ENCODE measurements at regions not wholly inside any gene's neighbourhood (a gene's known extent, or its start where the extent isn't known, plus 50 kb on each side); places are given as distances from the start of the nearest gene placed in this dataset.

DNA sequence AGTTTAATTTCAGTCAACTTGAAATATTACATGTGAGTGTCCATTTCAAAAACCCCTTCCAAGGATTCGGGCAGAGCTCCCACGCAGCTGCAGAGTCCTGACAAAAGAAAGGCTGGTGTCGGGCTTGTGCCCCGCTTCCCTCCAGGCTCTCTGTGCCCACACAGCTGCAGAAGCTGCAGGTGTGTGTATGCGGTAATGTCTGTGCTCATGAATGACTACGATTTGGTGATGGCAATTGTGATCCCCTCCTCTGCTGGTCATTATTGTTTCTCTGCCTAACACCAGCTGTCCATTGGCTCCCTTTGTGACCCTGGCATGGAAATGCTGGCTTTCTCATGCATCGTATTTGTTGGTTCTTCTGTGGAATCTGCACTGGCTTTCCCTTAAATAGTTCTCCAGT lies 224.8 kb downstream of the NUP35 start:
- intact Hi-C loops (cut with micrococcal nuclease): no loop called here
- no peak overlapping the region for H3K27ac ChIP-seq (ENCODE audit: low read depth, low read length)
- H3K9me2 ChIP-seq (ENCODE audit: insufficient read depth): no peaks in the 10 kb centered on the region
- H3K79me2 ChIP-seq (ENCODE audit: insufficient read depth, low read length): no peaks in the 10 kb centered on the region
- H3K9me3 ChIP-seq (ENCODE audit: control insufficient read depth in 1 of 2, insufficient read depth in 1 of 2, low read depth in 1 of 2, low read length in 2 of 2): no peaks in the 10 kb centered on the region
- no peaks in the 10 kb centered on the region for H3K4me1 ChIP-seq (ENCODE audit: control insufficient read depth in 1 of 2, insufficient read depth in 2 of 2, low read length in 2 of 2)
- BruUV-seq (replicated peaks): no TSS peak
- no peak overlapping the region for H2AFZ ChIP-seq (ENCODE audit: low read depth, low read length, poor library complexity, severe bottlenecking)
- no peak overlapping the region for H3K9ac ChIP-seq (ENCODE audit: low read length)
- H3K27me3 ChIP-seq (ENCODE audit: insufficient read depth, low read length): no peaks in the 10 kb centered on the region
- no peak overlapping the region for H3K4me3 ChIP-seq (replicated peaks in 1 of 2; ENCODE audit: low read depth in 1 of 2, low read length in 2 of 2)
- no peaks in the 10 kb centered on the region for H3K36me3 ChIP-seq (ENCODE audit: control insufficient read depth in 1 of 2, insufficient read depth in 2 of 2, low read length in 2 of 2)
- H3K4me2 ChIP-seq (ENCODE audit: low read length): no peak overlapping the region
- POLR2A ChIA-PET: no interaction called here
- DNase-seq (ENCODE audit: low read depth, low spot score) (no peak), ATAC-seq (no peak)
- H4K20me1 ChIP-seq (ENCODE audit: insufficient read depth): no peaks in the 10 kb centered on the region
- RAD21 ChIA-PET (ENCODE audit: low non-redundant PET in 1 of 2, low total read pairs in 2 of 2, uncharacterized antibody in 2 of 2, unreplicated experiment in 2 of 2): no interaction called here
- no peak for TF ChIP-seq ZNF274 (IDR thresholded peaks at IDR 0.05; ENCODE audit: low read depth, low read length)
- TF ChIP-seq, protein P1, sequence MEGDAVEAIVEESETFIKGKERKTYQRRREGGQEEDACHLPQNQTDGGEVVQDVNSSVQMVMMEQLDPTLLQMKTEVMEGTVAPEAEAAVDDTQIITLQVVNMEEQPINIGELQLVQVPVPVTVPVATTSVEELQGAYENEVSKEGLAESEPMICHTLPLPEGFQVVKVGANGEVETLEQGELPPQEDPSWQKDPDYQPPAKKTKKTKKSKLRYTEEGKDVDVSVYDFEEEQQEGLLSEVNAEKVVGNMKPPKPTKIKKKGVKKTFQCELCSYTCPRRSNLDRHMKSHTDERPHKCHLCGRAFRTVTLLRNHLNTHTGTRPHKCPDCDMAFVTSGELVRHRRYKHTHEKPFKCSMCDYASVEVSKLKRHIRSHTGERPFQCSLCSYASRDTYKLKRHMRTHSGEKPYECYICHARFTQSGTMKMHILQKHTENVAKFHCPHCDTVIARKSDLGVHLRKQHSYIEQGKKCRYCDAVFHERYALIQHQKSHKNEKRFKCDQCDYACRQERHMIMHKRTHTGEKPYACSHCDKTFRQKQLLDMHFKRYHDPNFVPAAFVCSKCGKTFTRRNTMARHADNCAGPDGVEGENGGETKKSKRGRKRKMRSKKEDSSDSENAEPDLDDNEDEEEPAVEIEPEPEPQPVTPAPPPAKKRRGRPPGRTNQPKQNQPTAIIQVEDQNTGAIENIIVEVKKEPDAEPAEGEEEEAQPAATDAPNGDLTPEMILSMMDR (IDR thresholded peaks at IDR 0.05 in 2 of 3, conservative IDR thresholded peaks at IDR 0.05 in 1 of 3; ENCODE audit: borderline replicate concordance in 1 of 3, insufficient read depth in 1 of 3, low read depth in 2 of 3, low read length in 2 of 3): no peak
- TF ChIP-seq POLR2AphosphoS5 (IDR thresholded peaks at IDR 0.05; ENCODE audit: low read depth, low read length): no peak
- no peak for TF ChIP-seq JUND (IDR thresholded peaks at IDR 0.05)
- TF ChIP-seq POLR2A (IDR thresholded peaks at IDR 0.05; ENCODE audit: borderline replicate concordance, extremely low read depth, insufficient read depth, insufficient read length): no peak
- TF ChIP-seq CBX3 (IDR thresholded peaks at IDR 0.05; ENCODE audit: low read depth): no peak
- TF ChIP-seq, protein P2, sequence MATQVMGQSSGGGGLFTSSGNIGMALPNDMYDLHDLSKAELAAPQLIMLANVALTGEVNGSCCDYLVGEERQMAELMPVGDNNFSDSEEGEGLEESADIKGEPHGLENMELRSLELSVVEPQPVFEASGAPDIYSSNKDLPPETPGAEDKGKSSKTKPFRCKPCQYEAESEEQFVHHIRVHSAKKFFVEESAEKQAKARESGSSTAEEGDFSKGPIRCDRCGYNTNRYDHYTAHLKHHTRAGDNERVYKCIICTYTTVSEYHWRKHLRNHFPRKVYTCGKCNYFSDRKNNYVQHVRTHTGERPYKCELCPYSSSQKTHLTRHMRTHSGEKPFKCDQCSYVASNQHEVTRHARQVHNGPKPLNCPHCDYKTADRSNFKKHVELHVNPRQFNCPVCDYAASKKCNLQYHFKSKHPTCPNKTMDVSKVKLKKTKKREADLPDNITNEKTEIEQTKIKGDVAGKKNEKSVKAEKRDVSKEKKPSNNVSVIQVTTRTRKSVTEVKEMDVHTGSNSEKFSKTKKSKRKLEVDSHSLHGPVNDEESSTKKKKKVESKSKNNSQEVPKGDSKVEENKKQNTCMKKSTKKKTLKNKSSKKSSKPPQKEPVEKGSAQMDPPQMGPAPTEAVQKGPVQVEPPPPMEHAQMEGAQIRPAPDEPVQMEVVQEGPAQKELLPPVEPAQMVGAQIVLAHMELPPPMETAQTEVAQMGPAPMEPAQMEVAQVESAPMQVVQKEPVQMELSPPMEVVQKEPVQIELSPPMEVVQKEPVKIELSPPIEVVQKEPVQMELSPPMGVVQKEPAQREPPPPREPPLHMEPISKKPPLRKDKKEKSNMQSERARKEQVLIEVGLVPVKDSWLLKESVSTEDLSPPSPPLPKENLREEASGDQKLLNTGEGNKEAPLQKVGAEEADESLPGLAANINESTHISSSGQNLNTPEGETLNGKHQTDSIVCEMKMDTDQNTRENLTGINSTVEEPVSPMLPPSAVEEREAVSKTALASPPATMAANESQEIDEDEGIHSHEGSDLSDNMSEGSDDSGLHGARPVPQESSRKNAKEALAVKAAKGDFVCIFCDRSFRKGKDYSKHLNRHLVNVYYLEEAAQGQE (IDR thresholded peaks at IDR 0.05; ENCODE audit: low read depth): no peak
- TF ChIP-seq, protein P3, sequence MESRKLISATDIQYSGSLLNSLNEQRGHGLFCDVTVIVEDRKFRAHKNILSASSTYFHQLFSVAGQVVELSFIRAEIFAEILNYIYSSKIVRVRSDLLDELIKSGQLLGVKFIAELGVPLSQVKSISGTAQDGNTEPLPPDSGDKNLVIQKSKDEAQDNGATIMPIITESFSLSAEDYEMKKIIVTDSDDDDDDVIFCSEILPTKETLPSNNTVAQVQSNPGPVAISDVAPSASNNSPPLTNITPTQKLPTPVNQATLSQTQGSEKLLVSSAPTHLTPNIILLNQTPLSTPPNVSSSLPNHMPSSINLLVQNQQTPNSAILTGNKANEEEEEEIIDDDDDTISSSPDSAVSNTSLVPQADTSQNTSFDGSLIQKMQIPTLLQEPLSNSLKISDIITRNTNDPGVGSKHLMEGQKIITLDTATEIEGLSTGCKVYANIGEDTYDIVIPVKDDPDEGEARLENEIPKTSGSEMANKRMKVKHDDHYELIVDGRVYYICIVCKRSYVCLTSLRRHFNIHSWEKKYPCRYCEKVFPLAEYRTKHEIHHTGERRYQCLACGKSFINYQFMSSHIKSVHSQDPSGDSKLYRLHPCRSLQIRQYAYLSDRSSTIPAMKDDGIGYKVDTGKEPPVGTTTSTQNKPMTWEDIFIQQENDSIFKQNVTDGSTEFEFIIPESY (IDR thresholded peaks at IDR 0.05; ENCODE audit: extremely low read depth, insufficient replicate concordance, low read length): no peak
- no peak for TF ChIP-seq ELF1 (IDR thresholded peaks at IDR 0.05; ENCODE audit: borderline replicate concordance, low read depth)
- no peak for TF ChIP-seq TCF7L2 (IDR thresholded peaks at IDR 0.05; ENCODE audit: borderline replicate concordance, extremely low read depth, insufficient read depth, insufficient read length)
- TF ChIP-seq CEBPB (IDR thresholded peaks at IDR 0.05; ENCODE audit: low read depth): no peak
- TF ChIP-seq, protein P4, sequence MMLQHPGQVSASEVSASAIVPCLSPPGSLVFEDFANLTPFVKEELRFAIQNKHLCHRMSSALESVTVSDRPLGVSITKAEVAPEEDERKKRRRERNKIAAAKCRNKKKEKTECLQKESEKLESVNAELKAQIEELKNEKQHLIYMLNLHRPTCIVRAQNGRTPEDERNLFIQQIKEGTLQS (IDR thresholded peaks at IDR 0.05): no peak
- TF ChIP-seq, protein P5, sequence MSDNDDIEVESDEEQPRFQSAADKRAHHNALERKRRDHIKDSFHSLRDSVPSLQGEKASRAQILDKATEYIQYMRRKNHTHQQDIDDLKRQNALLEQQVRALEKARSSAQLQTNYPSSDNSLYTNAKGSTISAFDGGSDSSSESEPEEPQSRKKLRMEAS (IDR thresholded peaks at IDR 0.05): no peak
- TF ChIP-seq SRF (IDR thresholded peaks at IDR 0.05; ENCODE audit: low read depth): no peak
- TF ChIP-seq FOSL1 (IDR thresholded peaks at IDR 0.05; ENCODE audit: low read depth): no peak
- no peak for TF ChIP-seq EZH2 (IDR thresholded peaks at IDR 0.05)
- TF ChIP-seq SIN3A (IDR thresholded peaks at IDR 0.05; ENCODE audit: low read depth): no peak
- CTCF ChIA-PET: interaction anchor here (0.9 to 1.3 kb wide), 2 partner anchors 11 to 100 kb away, joined by 3 read pairs; no protein-coding TSS in a partner anchor
